ENCODE measurements at regions not wholly inside any gene's neighbourhood (a gene's known extent, or its start where the extent isn't known, plus 50 kb on each side); places are given as distances from the start of the nearest gene placed in this dataset.
"Not testable (repeated sequence)": the region's sequence is repeated elsewhere in the genome, so short reads cannot be mapped to it uniquely, and the experiment has no call there.

GRCh38 chr1:38775175-38775845 lies 84.3 kb downstream of the RRAGC start:
- TF ChIP-seq CTCF (IDR thresholded peaks at IDR 0.05), result no peak
- intact Hi-C loops (cut with DNase I), result no loop called here
- no peaks in the 10 kb centered on the region for H3K4me1 ChIP-seq
- H3K27me3 ChIP-seq (ENCODE audit: insufficient read depth in 3 of 3, low read length in 2 of 3), result peaks cover 0 to 30% (median 1%) of the 10 kb centered on the region in 3 donors
- H3K27ac ChIP-seq, result no peak overlapping the region
- DNase-seq (no peak), ATAC-seq (no peak)
- WGBS, 3 donors, result 78 to 82% (median 80%) methylated on average over 9 of the region's 9 CpGs
- no peak overlapping the region for H3K4me3 ChIP-seq
- no peaks in the 10 kb centered on the region for H3K36me3 ChIP-seq (ENCODE audit: insufficient read depth in 1 of 2, low read depth in 1 of 2)
- no peaks in the 10 kb centered on the region for H3K9me3 ChIP-seq

GRCh38 chr1:38773483-38773882 lies 86.1 kb downstream of the RRAGC start:
- no peak for TF ChIP-seq CTCF (IDR thresholded peaks at IDR 0.05)
- intact Hi-C loops (cut with DNase I), result no loop called here
- Histone ChIP-seq H3K4me1 (no peaks in the 10 kb centered on the region), H3K36me3 (ENCODE audit: insufficient read depth in 1 of 2, low read depth in 1 of 2) (no peaks in the 10 kb centered on the region), H3K9me3 (no peaks in the 10 kb centered on the region), H3K27me3 (ENCODE audit: insufficient read depth in 3 of 3, low read length in 2 of 3) (peaks cover 0 to 17% (median 1%) of the 10 kb centered on the region in 3 donors), H3K27ac (no peak overlapping the region), H3K4me3 (no peak overlapping the region)
- 42 to 64% (median 52%) methylated on average over 2 of the region's 2 CpGs for WGBS, 3 donors
- ATAC-seq (no peak), DNase-seq (no peak)

GRCh38 chr1:38772953-38773352 lies 86.6 kb downstream of the RRAGC start:
- Histone ChIP-seq H3K4me1 (no peaks in the 10 kb centered on the region), H3K27me3 (ENCODE audit: insufficient read depth in 3 of 3, low read length in 2 of 3) (peaks cover 0 to 17% (median 1%) of the 10 kb centered on the region in 3 donors), H3K9me3 (no peaks in the 10 kb centered on the region), H3K27ac (no peak overlapping the region), H3K36me3 (ENCODE audit: insufficient read depth in 1 of 2, low read depth in 1 of 2) (no peaks in the 10 kb centered on the region), H3K4me3 (no peak overlapping the region)
- intact Hi-C loops (cut with DNase I), result no loop called here
- ATAC-seq (no peak), DNase-seq (no peak)
- no peak for TF ChIP-seq CTCF (IDR thresholded peaks at IDR 0.05)
- WGBS, 3 donors, result 84 to 86% (median 85%) methylated on average over 3 of the region's 3 CpGs

- intact Hi-C loops (cut with DNase I), result no loop called here
- Histone ChIP-seq H3K27me3 (ENCODE audit: insufficient read depth in 3 of 3, low read length in 2 of 3) (peaks cover 0 to 13% (median 1%) of the 10 kb centered on the region in 3 donors), H3K9me3 (no peaks in the 10 kb centered on the region), H3K4me1 (no peaks in the 10 kb centered on the region), H3K27ac (no peak overlapping the region), H3K36me3 (ENCODE audit: insufficient read depth in 1 of 2, low read depth in 1 of 2) (no peaks in the 10 kb centered on the region), H3K4me3 (no peak overlapping the region)
- TF ChIP-seq CTCF (IDR thresholded peaks at IDR 0.05), result no peak
- DNase-seq, result no peak
- WGBS, 3 donors, result 43 to 51% (median 45%) methylated on average over 4 of the region's 4 CpGs
- ATAC-seq, result no peak
Measured at GRCh38 chr1:38772026-38772425, 87.5 kb downstream of the RRAGC start.

- WGBS, 3 donors, result 73 to 95% (median 91%) methylated on average over 3 of the region's 5 CpGs
- ATAC-seq; H3K4me1 ChIP-seq; H3K36me3 ChIP-seq (ENCODE audit: insufficient read depth in 1 of 2, low read depth in 1 of 2); H3K9me3 ChIP-seq; H3K4me3 ChIP-seq; H3K27ac ChIP-seq; DNase-seq; intact Hi-C loops (cut with DNase I): not testable (repeated sequence)
- peaks cover 0 to 13% (median 0%) of the 10 kb centered on the region in 3 donors for H3K27me3 ChIP-seq (ENCODE audit: insufficient read depth in 3 of 3, low read length in 2 of 3)
Measured at GRCh38 chr1:38770516-38771173, 88.9 kb downstream of the RRAGC start.

All from psoas muscle (tissue), 7 donors.